HCT116 (cell line): ENCODE measurements at regions not wholly inside any gene's neighbourhood (a gene's known extent, or its start where the extent isn't known, plus 50 kb on each side); places are given as distances from the start of the nearest gene placed in this dataset.

ENCODE experiments used
- ATAC-seq: fragments of 200-7000 bp; cut with Tn5 transposase; 2 replicates; pipeline ENCODE4 v1.9.1; 2020; ENCODE audit warnings: mild to moderate bottlenecking, moderate library complexity
- BruUV-seq: library from RNA; stranded (reverse); fragments of 400-500 nt; replicated peaks from 2 replicates; lab custom pipeline; 2021; lab: Mats Ljungman, UMichigan
- CTCF ChIA-PET: fragments of 300-600 bp; sonication (Branson Sonifier 250); formaldehyde crosslinking; loops from one replicate; lab custom pipeline; 2021; ENCODE audit warnings: antibody characterized with exemption; lab: Charles Lee
- POLR2A ChIA-PET: fragments of 300-600, 350-600 bp; sonication (Branson Sonifier 250); formaldehyde crosslinking; loops from one replicate; lab custom pipeline; 2021; ENCODE audit warnings: antibody characterized with exemption; lab: Charles Lee
- RAD21 ChIA-PET, 2 experiments: fragments of 300-600 bp; sonication (Branson Sonifier 250); formaldehyde crosslinking; loops; one replicate each; lab custom pipeline; 2023; ENCODE audit warnings: low total read pairs in 2 of 2; ENCODE audit not compliant: uncharacterized antibody in 2 of 2, unreplicated experiment in 2 of 2, low non-redundant PET in 1 of 2; lab: Charles Lee
- DNase-seq: peaks from one replicate; pipeline ENCODE4 v3.0.0-alpha.2; 2010; ENCODE audit warnings: low read depth, low spot score
- H2AFZ ChIP-seq: fragments of 200-600 bp; shearing (Covaris generic), sonication (generic); 2 replicates; pipeline ENCODE4 v1.6.1; 2017; ENCODE audit warnings: low read depth, mixed run types, mixed read lengths, antibody characterized with exemption, low read length; ENCODE audit not compliant: poor library complexity, severe bottlenecking
- H3K27ac ChIP-seq: 2 replicates; pipeline ENCODE4 v1.5.1; 2012; ENCODE audit warnings: low read depth, low read length
- H3K27me3 ChIP-seq: fragments of 200-600 bp; sonication (generic); 2 replicates; pipeline ENCODE4 v1.6.1; 2016; ENCODE audit warnings: mixed run types, low read length, mixed read lengths; ENCODE audit not compliant: insufficient read depth
- H3K36me3 ChIP-seq, 2 experiments: fragments of 200-500 bp in 1 of 2; fragments of 200-600 bp in 1 of 2; sonication (Bioruptor generic) in 1 of 2; sonication (generic) in 1 of 2; 2 replicates each; pipeline versions ENCODE4 v1.5.1 to v1.6.1; 2014 to 2016; ENCODE audit warnings: low read length in 2 of 2, inconsistent platforms in 1 of 2, mixed read lengths in 1 of 2, mixed run types in 1 of 2; ENCODE audit not compliant: insufficient read depth in 2 of 2, control insufficient read depth in 1 of 2
- H3K4me1 ChIP-seq, 2 experiments: fragments of 200-600 bp in 1 of 2; sonication (generic) in 1 of 2; 2 replicates each; pipeline versions ENCODE4 v1.5.1 to v1.6.1; 2012 to 2017; ENCODE audit warnings: low read length in 2 of 2, inconsistent platforms in 1 of 2, mild to moderate bottlenecking in 1 of 2, mixed read lengths in 1 of 2, mixed run types in 1 of 2, moderate library complexity in 1 of 2; ENCODE audit not compliant: insufficient read depth in 2 of 2, control insufficient read depth in 1 of 2
- H3K4me2 ChIP-seq: fragments of 200-600 bp; sonication (generic); 2 replicates; pipeline ENCODE4 v1.6.1; 2017; ENCODE audit warnings: mixed run types, low read length, mixed read lengths
- H3K4me3 ChIP-seq, 2 experiments: fragments of 200-600 bp in 1 of 2; sonication (generic) in 1 of 2; replicated peaks in 1 of 2; 2 replicates each; pipeline ENCODE4 v1.5.1; 2011 to 2016; ENCODE audit warnings: low read length in 2 of 2, control low read depth in 1 of 2, low read depth in 1 of 2, mild to moderate bottlenecking in 1 of 2, mixed read lengths in 1 of 2, mixed run types in 1 of 2
- H3K79me2 ChIP-seq: fragments of 200-600 bp; sonication (generic); 2 replicates; pipeline ENCODE4 v1.6.1; 2017; ENCODE audit warnings: mild to moderate bottlenecking, mixed run types, low read length, moderate library complexity, mixed read lengths; ENCODE audit not compliant: insufficient read depth
- H3K9ac ChIP-seq: fragments of 200-600 bp; sonication (generic); 2 replicates; pipeline ENCODE4 v1.6.1; 2016; ENCODE audit warnings: low read length, mixed read lengths
- H3K9me2 ChIP-seq: fragments of 200-600 bp; sonication (generic), shearing (Covaris generic); 2 replicates; pipeline ENCODE4 v1.6.1; 2017; ENCODE audit warnings: mixed run types, mild to moderate bottlenecking, moderate library complexity; ENCODE audit not compliant: insufficient read depth
- H3K9me3 ChIP-seq, 2 experiments: fragments of 200-500 bp in 1 of 2; fragments of 200-600 bp in 1 of 2; sonication (Bioruptor generic) in 1 of 2; sonication (generic) in 1 of 2; 2 replicates each; pipeline ENCODE4 v1.6.1; 2014 to 2017; ENCODE audit warnings: low read length in 2 of 2, mixed read lengths in 2 of 2, inconsistent platforms in 1 of 2, low read depth in 1 of 2, mild to moderate bottlenecking in 1 of 2, mixed run types in 1 of 2, moderate library complexity in 1 of 2; ENCODE audit not compliant: control insufficient read depth in 1 of 2, insufficient read depth in 1 of 2
- H4K20me1 ChIP-seq: fragments of 200-600 bp; sonication (generic), shearing (Covaris generic); 2 replicates; pipeline ENCODE4 v1.6.1; 2017; ENCODE audit warnings: mixed run types, mild to moderate bottlenecking, moderate library complexity; ENCODE audit not compliant: insufficient read depth
- ATF3 ChIP-seq: IDR thresholded peaks from 2 replicates; pipeline ENCODE4 v1.6.1; 2012
- CBX3 ChIP-seq: IDR thresholded peaks from 2 replicates; pipeline ENCODE4 v1.6.1; 2012; ENCODE audit warnings: low read depth
- CEBPB ChIP-seq: IDR thresholded peaks from 2 replicates; pipeline ENCODE4 v1.6.1; 2012; ENCODE audit warnings: low read depth
- EGR1 ChIP-seq: IDR thresholded peaks from 2 replicates; pipeline ENCODE4 v1.6.1; 2012; ENCODE audit warnings: low read depth
- ELF1 ChIP-seq: IDR thresholded peaks from 2 replicates; pipeline ENCODE4 v1.6.1; 2012; ENCODE audit warnings: low read depth, borderline replicate concordance
- EZH2phosphoT487 ChIP-seq: fragments of 200-600 bp; IDR thresholded peaks from 2 replicates; pipeline ENCODE4 v1.6.1; 2018; ENCODE audit warnings: antibody characterized with exemption, borderline replicate concordance
- FOSL1 ChIP-seq: IDR thresholded peaks from 2 replicates; pipeline ENCODE4 v1.6.1; 2012; ENCODE audit warnings: low read depth
- JUND ChIP-seq: IDR thresholded peaks from 2 replicates; pipeline ENCODE4 v1.6.1; 2012
- MAX ChIP-seq: IDR thresholded peaks from 2 replicates; pipeline ENCODE4 v1.6.1; 2012
- POLR2A ChIP-seq: IDR thresholded peaks from 2 replicates; pipeline ENCODE4 v1.7.0; 2011; ENCODE audit warnings: borderline replicate concordance; ENCODE audit not compliant: insufficient read depth, insufficient read length; ENCODE audit errors: extremely low read depth
- POLR2AphosphoS5 ChIP-seq: IDR thresholded peaks from 2 replicates; pipeline ENCODE4 v1.6.1; 2011; ENCODE audit warnings: mild to moderate bottlenecking, low read depth, low read length, moderate library complexity
- RAD21 ChIP-seq: IDR thresholded peaks from 2 replicates; pipeline ENCODE4 v1.6.1; 2012; ENCODE audit warnings: low read depth, mild to moderate bottlenecking
- SIN3A ChIP-seq: IDR thresholded peaks from 2 replicates; pipeline ENCODE4 v1.6.1; 2012; ENCODE audit warnings: low read depth
- TCF7L2 ChIP-seq: IDR thresholded peaks from 2 replicates; pipeline ENCODE4 v1.7.0; 2011; ENCODE audit warnings: borderline replicate concordance, inconsistent platforms; ENCODE audit not compliant: insufficient read depth, insufficient read length; ENCODE audit errors: extremely low read depth
- YY1 ChIP-seq: IDR thresholded peaks from 2 replicates; pipeline ENCODE4 v1.6.1; 2011; ENCODE audit warnings: low read length, low read depth, moderate library complexity, mild to moderate bottlenecking; ENCODE audit not compliant: insufficient replicate concordance; ENCODE audit errors: extremely low read depth
- ZFX ChIP-seq: fragments of 450-650 bp; IDR thresholded peaks from 2 replicates; pipeline ENCODE4 v1.6.1; 2017
- ZNF274 ChIP-seq: fragments of 200-500 bp; sonication (Bioruptor generic); IDR thresholded peaks from 2 replicates; pipeline ENCODE4 v1.6.1; 2014; ENCODE audit warnings: mild to moderate bottlenecking, low read depth, low read length, inconsistent platforms
- intact Hi-C: fragments of 100-400 bp; cut with micrococcal nuclease; formaldehyde crosslinking; loops from 2 replicates; pipeline ENCODE4 v1.10.0; 2022
- TF ChIP-seq, protein P1 (sequence below), 3 experiments: fragments of 200-600 bp in 1 of 3; sonication (generic) in 1 of 3; IDR thresholded peaks in 2 of 3; conservative IDR thresholded peaks in 1 of 3; 2 replicates each; pipeline ENCODE4 v1.5.1; 2012 to 2017; ENCODE audit warnings: low read depth in 2 of 3, low read length in 2 of 3, antibody characterized with exemption in 1 of 3, borderline replicate concordance in 1 of 3, control low read depth in 1 of 3, mild to moderate bottlenecking in 1 of 3, mixed read lengths in 1 of 3, mixed run types in 1 of 3, moderate library complexity in 1 of 3; ENCODE audit not compliant: insufficient read depth in 1 of 3
- TF ChIP-seq, protein P2 (sequence below): IDR thresholded peaks from 2 replicates; pipeline ENCODE4 v1.6.1; 2012; ENCODE audit warnings: low read depth
- TF ChIP-seq, protein P3 (sequence below): IDR thresholded peaks from 2 replicates; pipeline ENCODE4 v1.6.1; 2011; ENCODE audit warnings: mild to moderate bottlenecking, low read length, moderate library complexity; ENCODE audit not compliant: insufficient replicate concordance; ENCODE audit errors: extremely low read depth

DNA sequence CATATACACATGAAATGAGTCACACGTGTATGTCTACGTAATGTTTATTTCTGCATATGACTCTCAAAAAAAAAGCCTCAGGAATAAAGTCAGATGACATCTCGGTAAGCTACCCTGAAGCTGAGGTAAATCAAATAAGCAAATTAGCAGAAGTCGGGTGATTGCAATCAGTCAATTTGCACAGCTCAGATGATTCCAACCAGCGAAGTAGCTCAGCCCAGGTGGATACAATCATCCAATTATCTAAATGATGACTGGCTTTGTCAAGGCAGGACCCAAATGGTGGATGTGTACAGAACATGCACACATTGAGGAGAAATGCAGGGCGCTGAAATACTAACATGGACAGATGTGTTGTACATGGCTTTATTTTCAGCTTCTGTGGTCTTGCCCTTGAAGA is 148.5 kb downstream of the ZNF486 start:
- Histone ChIP-seq H2AFZ (no peak overlapping the region), H3K9me2 (no peaks in the 10 kb centered on the region), H3K27me3 (no peaks in the 10 kb centered on the region), H4K20me1 (no peaks in the 10 kb centered on the region), H3K4me3 (no peak overlapping the region), H3K79me2 (no peaks in the 10 kb centered on the region), H3K4me1 (no peaks in the 10 kb centered on the region), H3K36me3 (no peaks in the 10 kb centered on the region), H3K9me3 (peaks cover 0 to 5% of the 10 kb centered on the region in 2 experiments; a peak in 2 of 4 replicates), H3K9ac (no peak overlapping the region), H3K27ac (no peak overlapping the region), H3K4me2 (no peak overlapping the region)
- BruUV-seq = no TSS peak
- ChIA-PET POLR2A (no interaction called here), RAD21 (no interaction called here), CTCF (no interaction called here)
- ATAC-seq (no peak), DNase-seq (no peak)
- intact Hi-C loops = no loop called here
- TF ChIP-seq, protein P1, sequence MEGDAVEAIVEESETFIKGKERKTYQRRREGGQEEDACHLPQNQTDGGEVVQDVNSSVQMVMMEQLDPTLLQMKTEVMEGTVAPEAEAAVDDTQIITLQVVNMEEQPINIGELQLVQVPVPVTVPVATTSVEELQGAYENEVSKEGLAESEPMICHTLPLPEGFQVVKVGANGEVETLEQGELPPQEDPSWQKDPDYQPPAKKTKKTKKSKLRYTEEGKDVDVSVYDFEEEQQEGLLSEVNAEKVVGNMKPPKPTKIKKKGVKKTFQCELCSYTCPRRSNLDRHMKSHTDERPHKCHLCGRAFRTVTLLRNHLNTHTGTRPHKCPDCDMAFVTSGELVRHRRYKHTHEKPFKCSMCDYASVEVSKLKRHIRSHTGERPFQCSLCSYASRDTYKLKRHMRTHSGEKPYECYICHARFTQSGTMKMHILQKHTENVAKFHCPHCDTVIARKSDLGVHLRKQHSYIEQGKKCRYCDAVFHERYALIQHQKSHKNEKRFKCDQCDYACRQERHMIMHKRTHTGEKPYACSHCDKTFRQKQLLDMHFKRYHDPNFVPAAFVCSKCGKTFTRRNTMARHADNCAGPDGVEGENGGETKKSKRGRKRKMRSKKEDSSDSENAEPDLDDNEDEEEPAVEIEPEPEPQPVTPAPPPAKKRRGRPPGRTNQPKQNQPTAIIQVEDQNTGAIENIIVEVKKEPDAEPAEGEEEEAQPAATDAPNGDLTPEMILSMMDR (IDR thresholded peaks at IDR 0.05 in 2 of 3, conservative IDR thresholded peaks at IDR 0.05 in 1 of 3; ENCODE audit: borderline replicate concordance in 1 of 3, insufficient read depth in 1 of 3, low read depth in 2 of 3, low read length in 2 of 3) = no peak
- TF ChIP-seq RAD21 (no peak), ELF1 (no peak), YY1 (no peak), ZNF274 (no peak), TCF7L2 (no peak), FOSL1 (no peak), SIN3A (no peak), JUND (no peak), ZFX (no peak), CBX3 (no peak), POLR2A (no peak), POLR2AphosphoS5 (no peak), EZH2phosphoT487 (no peak), CEBPB (no peak), ATF3 (no peak), EGR1 (no peak), MAX (no peak)
- TF ChIP-seq, protein P2, sequence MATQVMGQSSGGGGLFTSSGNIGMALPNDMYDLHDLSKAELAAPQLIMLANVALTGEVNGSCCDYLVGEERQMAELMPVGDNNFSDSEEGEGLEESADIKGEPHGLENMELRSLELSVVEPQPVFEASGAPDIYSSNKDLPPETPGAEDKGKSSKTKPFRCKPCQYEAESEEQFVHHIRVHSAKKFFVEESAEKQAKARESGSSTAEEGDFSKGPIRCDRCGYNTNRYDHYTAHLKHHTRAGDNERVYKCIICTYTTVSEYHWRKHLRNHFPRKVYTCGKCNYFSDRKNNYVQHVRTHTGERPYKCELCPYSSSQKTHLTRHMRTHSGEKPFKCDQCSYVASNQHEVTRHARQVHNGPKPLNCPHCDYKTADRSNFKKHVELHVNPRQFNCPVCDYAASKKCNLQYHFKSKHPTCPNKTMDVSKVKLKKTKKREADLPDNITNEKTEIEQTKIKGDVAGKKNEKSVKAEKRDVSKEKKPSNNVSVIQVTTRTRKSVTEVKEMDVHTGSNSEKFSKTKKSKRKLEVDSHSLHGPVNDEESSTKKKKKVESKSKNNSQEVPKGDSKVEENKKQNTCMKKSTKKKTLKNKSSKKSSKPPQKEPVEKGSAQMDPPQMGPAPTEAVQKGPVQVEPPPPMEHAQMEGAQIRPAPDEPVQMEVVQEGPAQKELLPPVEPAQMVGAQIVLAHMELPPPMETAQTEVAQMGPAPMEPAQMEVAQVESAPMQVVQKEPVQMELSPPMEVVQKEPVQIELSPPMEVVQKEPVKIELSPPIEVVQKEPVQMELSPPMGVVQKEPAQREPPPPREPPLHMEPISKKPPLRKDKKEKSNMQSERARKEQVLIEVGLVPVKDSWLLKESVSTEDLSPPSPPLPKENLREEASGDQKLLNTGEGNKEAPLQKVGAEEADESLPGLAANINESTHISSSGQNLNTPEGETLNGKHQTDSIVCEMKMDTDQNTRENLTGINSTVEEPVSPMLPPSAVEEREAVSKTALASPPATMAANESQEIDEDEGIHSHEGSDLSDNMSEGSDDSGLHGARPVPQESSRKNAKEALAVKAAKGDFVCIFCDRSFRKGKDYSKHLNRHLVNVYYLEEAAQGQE = no peak
- TF ChIP-seq, protein P3, sequence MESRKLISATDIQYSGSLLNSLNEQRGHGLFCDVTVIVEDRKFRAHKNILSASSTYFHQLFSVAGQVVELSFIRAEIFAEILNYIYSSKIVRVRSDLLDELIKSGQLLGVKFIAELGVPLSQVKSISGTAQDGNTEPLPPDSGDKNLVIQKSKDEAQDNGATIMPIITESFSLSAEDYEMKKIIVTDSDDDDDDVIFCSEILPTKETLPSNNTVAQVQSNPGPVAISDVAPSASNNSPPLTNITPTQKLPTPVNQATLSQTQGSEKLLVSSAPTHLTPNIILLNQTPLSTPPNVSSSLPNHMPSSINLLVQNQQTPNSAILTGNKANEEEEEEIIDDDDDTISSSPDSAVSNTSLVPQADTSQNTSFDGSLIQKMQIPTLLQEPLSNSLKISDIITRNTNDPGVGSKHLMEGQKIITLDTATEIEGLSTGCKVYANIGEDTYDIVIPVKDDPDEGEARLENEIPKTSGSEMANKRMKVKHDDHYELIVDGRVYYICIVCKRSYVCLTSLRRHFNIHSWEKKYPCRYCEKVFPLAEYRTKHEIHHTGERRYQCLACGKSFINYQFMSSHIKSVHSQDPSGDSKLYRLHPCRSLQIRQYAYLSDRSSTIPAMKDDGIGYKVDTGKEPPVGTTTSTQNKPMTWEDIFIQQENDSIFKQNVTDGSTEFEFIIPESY = no peak
